HL-60 (cell line): ENCODE measurements at regions not wholly inside any gene's neighbourhood (a gene's known extent, or its start where the extent isn't known, plus 50 kb on each side); places are given as distances from the start of the nearest gene placed in this dataset.

ENCODE experiments used
- DNase-seq, 2 experiments: peaks; one replicate each; pipeline ENCODE4 v3.0.0-alpha.2; 2010 to 2020; ENCODE audit warnings: low read depth in 1 of 2, low spot score in 1 of 2
- H3K27ac ChIP-seq: fragments of 250-450 bp; sonication (Bioruptor Pico); replicated peaks from 2 replicates; pipeline ENCODE4 v1.5.1; 2020; ENCODE audit warnings: mild to moderate bottlenecking, moderate library complexity
- H3K27me3 ChIP-seq: fragments of 250-450 bp; sonication (Bioruptor Pico); 2 replicates; pipeline ENCODE4 v1.5.1; 2021; ENCODE audit warnings: mild to moderate bottlenecking, moderate library complexity; ENCODE audit not compliant: insufficient read depth, poor library complexity, severe bottlenecking
- H3K4me3 ChIP-seq: replicated peaks from 2 replicates; pipeline ENCODE4 v1.5.1; 2011; ENCODE audit warnings: mild to moderate bottlenecking, control low read depth, low read length; ENCODE audit not compliant: insufficient read depth
- CTCF ChIP-seq: IDR thresholded peaks from one replicate; pipeline ENCODE4 v1.5.1; 2011; ENCODE audit warnings: low read length, control low read depth, inconsistent platforms; ENCODE audit not compliant: insufficient read depth
- GABPA ChIP-seq: IDR thresholded peaks from 2 replicates; pipeline ENCODE4 v1.6.1; 2012; ENCODE audit warnings: low read depth
- POLR2AphosphoS5 ChIP-seq: IDR thresholded peaks from 2 replicates; pipeline ENCODE4 v1.6.1; 2012; ENCODE audit warnings: low read depth
- SPI1 ChIP-seq: IDR thresholded peaks from 2 replicates; pipeline ENCODE4 v1.6.1; 2012; ENCODE audit warnings: low read depth, mild to moderate bottlenecking, borderline replicate concordance
- TF ChIP-seq, protein P1 (sequence below): IDR thresholded peaks from 2 replicates; pipeline ENCODE4 v1.6.1; 2012; ENCODE audit warnings: low read depth; ENCODE audit not compliant: insufficient replicate concordance

- Histone ChIP-seq H3K4me3 (no peak overlapping the region), H3K27me3 (no peaks in the 10 kb centered on the region), H3K27ac (no peak overlapping the region)
- no peak for TF ChIP-seq POLR2AphosphoS5
- TF ChIP-seq, protein P1, sequence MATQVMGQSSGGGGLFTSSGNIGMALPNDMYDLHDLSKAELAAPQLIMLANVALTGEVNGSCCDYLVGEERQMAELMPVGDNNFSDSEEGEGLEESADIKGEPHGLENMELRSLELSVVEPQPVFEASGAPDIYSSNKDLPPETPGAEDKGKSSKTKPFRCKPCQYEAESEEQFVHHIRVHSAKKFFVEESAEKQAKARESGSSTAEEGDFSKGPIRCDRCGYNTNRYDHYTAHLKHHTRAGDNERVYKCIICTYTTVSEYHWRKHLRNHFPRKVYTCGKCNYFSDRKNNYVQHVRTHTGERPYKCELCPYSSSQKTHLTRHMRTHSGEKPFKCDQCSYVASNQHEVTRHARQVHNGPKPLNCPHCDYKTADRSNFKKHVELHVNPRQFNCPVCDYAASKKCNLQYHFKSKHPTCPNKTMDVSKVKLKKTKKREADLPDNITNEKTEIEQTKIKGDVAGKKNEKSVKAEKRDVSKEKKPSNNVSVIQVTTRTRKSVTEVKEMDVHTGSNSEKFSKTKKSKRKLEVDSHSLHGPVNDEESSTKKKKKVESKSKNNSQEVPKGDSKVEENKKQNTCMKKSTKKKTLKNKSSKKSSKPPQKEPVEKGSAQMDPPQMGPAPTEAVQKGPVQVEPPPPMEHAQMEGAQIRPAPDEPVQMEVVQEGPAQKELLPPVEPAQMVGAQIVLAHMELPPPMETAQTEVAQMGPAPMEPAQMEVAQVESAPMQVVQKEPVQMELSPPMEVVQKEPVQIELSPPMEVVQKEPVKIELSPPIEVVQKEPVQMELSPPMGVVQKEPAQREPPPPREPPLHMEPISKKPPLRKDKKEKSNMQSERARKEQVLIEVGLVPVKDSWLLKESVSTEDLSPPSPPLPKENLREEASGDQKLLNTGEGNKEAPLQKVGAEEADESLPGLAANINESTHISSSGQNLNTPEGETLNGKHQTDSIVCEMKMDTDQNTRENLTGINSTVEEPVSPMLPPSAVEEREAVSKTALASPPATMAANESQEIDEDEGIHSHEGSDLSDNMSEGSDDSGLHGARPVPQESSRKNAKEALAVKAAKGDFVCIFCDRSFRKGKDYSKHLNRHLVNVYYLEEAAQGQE = no peak
- no peak for TF ChIP-seq SPI1
- no peak for TF ChIP-seq CTCF
- no peak for TF ChIP-seq GABPA
- DNase-seq = no peak
These were observed 61.4 kb upstream of the ANKH start for GRCh38 chr5:14932902-14933469.

DNA sequence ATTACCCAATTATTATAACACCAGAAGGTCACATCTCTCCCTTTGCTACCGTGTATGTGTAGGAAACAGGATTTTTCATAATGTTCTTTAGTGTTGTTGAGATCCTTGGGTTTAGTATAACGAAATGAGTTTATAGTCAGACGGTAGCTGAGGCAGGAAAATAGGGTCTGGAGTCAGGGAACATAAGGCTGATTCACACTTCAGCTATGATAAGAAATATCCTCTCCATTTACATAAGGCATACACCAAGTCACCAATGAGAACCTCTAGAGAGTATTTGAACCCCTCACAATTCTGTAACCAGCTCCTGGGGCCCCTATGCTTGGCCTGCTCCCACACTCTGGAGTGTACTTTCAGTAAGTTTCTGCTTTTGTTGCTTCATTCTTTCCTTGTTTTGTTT is 58.9 kb upstream of the ANKH start:
- no peaks in the 10 kb centered on the region for H3K27me3 ChIP-seq
- no peak overlapping the region for H3K27ac ChIP-seq
- DNase-seq = no peak
- TF ChIP-seq GABPA = no peak
- TF ChIP-seq CTCF = no peak
- TF ChIP-seq SPI1 = no peak
- TF ChIP-seq, protein P1 = no peak
- TF ChIP-seq POLR2AphosphoS5 = no peak
- no peak overlapping the region for H3K4me3 ChIP-seq

- H3K4me3 ChIP-seq = no peak overlapping the region
- TF ChIP-seq POLR2AphosphoS5 (no peak), SPI1 (no peak), GABPA (no peak), CTCF (no peak)
- TF ChIP-seq, protein P1 = no peak
- no peak overlapping the region for H3K27ac ChIP-seq
- DNase-seq = no peak
- H3K27me3 ChIP-seq = no peaks in the 10 kb centered on the region
These were observed 57.9 kb upstream of the ANKH start for GRCh38 chr5:14929293-14930065.
